Spleen (tissue), 11 donors: ENCODE measurements at regions not wholly inside any gene's neighbourhood (a gene's known extent, or its start where the extent isn't known, plus 50 kb on each side); places are given as distances from the start of the nearest gene placed in this dataset.

Experiments
- DNase-seq: peaks from one replicate; pipeline ENCODE4 v3.0.0-alpha.2; 2020
- H3K27ac ChIP-seq, 8 donors: fragments of 200-600 bp; sonication (generic) in 7 of 8; 1 replicate in 4 of 8; 2 replicates in 4 of 8; pipeline versions ENCODE4 v1.5.0 to v1.8.0; 2016 to 2021; ENCODE audit warnings: inconsistent platforms in 4 of 8, mild to moderate bottlenecking in 4 of 8, moderate library complexity in 1 of 8
- H3K27me3 ChIP-seq, 7 donors: fragments of 200-600 bp; sonication (generic) in 6 of 7; replicated peaks in 1 of 7; 1 replicate in 4 of 7; 2 replicates in 3 of 7; pipeline versions ENCODE4 v1.5.0 to v1.8.0; 2016 to 2021; ENCODE audit warnings: inconsistent platforms in 3 of 7, mild to moderate bottlenecking in 1 of 7
- H3K36me3 ChIP-seq, 6 donors: fragments of 200-600 bp; sonication (generic) in 5 of 6; 1 replicate in 4 of 6; 2 replicates in 2 of 6; pipeline versions ENCODE4 v1.5.0 to v1.8.0; 2016 to 2021; ENCODE audit warnings: inconsistent platforms in 2 of 6
- H3K4me1 ChIP-seq, 6 donors: fragments of 200-600 bp; sonication (generic) in 5 of 6; 1 replicate in 3 of 6; 2 replicates in 3 of 6; pipeline versions ENCODE4 v1.5.0 to v1.8.0; 2016 to 2021; ENCODE audit warnings: inconsistent platforms in 3 of 6
- H3K4me3 ChIP-seq, 8 donors: fragments of 200-600 bp; sonication (generic) in 7 of 8; 1 replicate in 4 of 8; 2 replicates in 4 of 8; pipeline versions ENCODE4 v1.5.0 to v1.8.0; 2016 to 2021; ENCODE audit warnings: inconsistent platforms in 4 of 8, mild to moderate bottlenecking in 4 of 8, moderate library complexity in 2 of 8
- H3K9me3 ChIP-seq, 8 donors: fragments of 200-600 bp; sonication (generic) in 7 of 8; 1 replicate in 4 of 8; 2 replicates in 4 of 8; pipeline versions ENCODE4 v1.5.0 to v1.8.0; 2016 to 2021; ENCODE audit warnings: inconsistent platforms in 4 of 8
- CTCF ChIP-seq, 11 experiments: fragments of 200-600 bp in 7 of 11; fragments of 450-650 bp in 4 of 11; sonication (generic) in 4 of 11; IDR thresholded peaks in 8 of 11; conservative IDR thresholded peaks in 3 of 11; 1 replicate in 7 of 11; 2 replicates in 4 of 11; pipeline versions ENCODE4 v1.4.0 to v1.8.0; 2016 to 2021; ENCODE audit warnings: antibody characterized with exemption in 11 of 11, inconsistent platforms in 4 of 11, mild to moderate bottlenecking in 1 of 11
- POLR2A ChIP-seq, 3 donors: fragments of 450-650 bp; IDR thresholded peaks; one replicate each; pipeline ENCODE4 v1.5.1; 2017; ENCODE audit warnings: antibody characterized with exemption in 3 of 3, mild to moderate bottlenecking in 1 of 3
- POLR2AphosphoS5 ChIP-seq, 3 donors: sonication (generic); formaldehyde crosslinking; IDR thresholded peaks; one replicate each; pipeline ENCODE4 v1.5.1; 2017; ENCODE audit warnings: antibody characterized with exemption in 3 of 3
- WGBS, 5 donors: extraction: QIAGEN DNeasy Blood & Tissue Kit in 3 of 5; methylation state at CpG; one replicate each; pipeline versions ENCODE4 v1.1.5 to v1.1.7; 2013 to 2018; 5-methylcytosine and 5-hydroxymethylcytosine counted together
- intact Hi-C: fragments of 100-400 bp; cut with DNase I; formaldehyde crosslinking; loops from one replicate; pipeline ENCODE4 v1.15.0; 2023; ENCODE audit warnings: low total_unique reads
- donor health status: healthy with polysubstance abuse.
- donor health status: DM: no; HTN: no; CAD: no; lungs with moderate emphysema.
- donor health status: DM: no; HTN: no; CAD: no.
- donor health status: Bipolar disorder and iron deficiency.
- donor health status: healthy.
- donor health status: DM: no; HTN: no; CAD: no.
- donor health status: DM: yes; HTN: yes; CAD: no.

- Histone ChIP-seq H3K27ac (no peak overlapping the region), H3K9me3 (no peaks in the 10 kb centered on the region), H3K27me3 (no peaks in the 10 kb centered on the region), H3K4me1 (no peaks in the 10 kb centered on the region), H3K4me3 (no peak overlapping the region), H3K36me3 (no peaks in the 10 kb centered on the region)
- intact Hi-C loops: no loop called here
- DNase-seq: no peak
- no peak for TF ChIP-seq CTCF (IDR thresholded peaks at IDR 0.05 in 8 of 11, conservative IDR thresholded peaks at IDR 0.05 in 3 of 11)
- 21 to 32% (median 22%) methylated on average over 4 of the region's 4 CpGs for WGBS, 5 donors
Observed at GRCh38 chr11:109132539-109132938, 289.5 kb upstream of the C11orf87 start.

GRCh38 chr11:109133159-109133558, 288.8 kb upstream of the C11orf87 start:
- intact Hi-C loops: no loop called here
- WGBS, 5 donors: 48 to 78% (median 58%) methylated on average over 4 of the region's 4 CpGs
- DNase-seq: no peak

GRCh38 chr11:109135627-109136026, 286.4 kb upstream of the C11orf87 start:
- H3K27ac ChIP-seq: no peak overlapping the region
- no peaks in the 10 kb centered on the region for H3K9me3 ChIP-seq
- intact Hi-C loops: no loop called here
- no peak for TF ChIP-seq CTCF (IDR thresholded peaks at IDR 0.05 in 8 of 11, conservative IDR thresholded peaks at IDR 0.05 in 3 of 11)
- no peak for TF ChIP-seq POLR2A (IDR thresholded peaks at IDR 0.05)
- no peak for TF ChIP-seq POLR2AphosphoS5 (IDR thresholded peaks at IDR 0.05)
- DNase-seq: no peak
- H3K27me3 ChIP-seq: no peaks in the 10 kb centered on the region
- H3K4me1 ChIP-seq: no peaks in the 10 kb centered on the region
- 71 to 84% (median 78%) methylated on average over 2 of the region's 2 CpGs for WGBS, 5 donors
- H3K4me3 ChIP-seq: no peak overlapping the region
- H3K36me3 ChIP-seq: no peaks in the 10 kb centered on the region

More at GRCh38 chr11:109133159-109133558, 288.8 kb upstream of the C11orf87 start:
- TF ChIP-seq POLR2AphosphoS5 (IDR thresholded peaks at IDR 0.05) (no peak), CTCF (IDR thresholded peaks at IDR 0.05 in 8 of 11, conservative IDR thresholded peaks at IDR 0.05 in 3 of 11) (no peak), POLR2A (IDR thresholded peaks at IDR 0.05) (no peak)
- H3K4me1 ChIP-seq: no peaks in the 10 kb centered on the region
- H3K4me3 ChIP-seq: no peak overlapping the region
- H3K27ac ChIP-seq: no peak overlapping the region
- H3K27me3 ChIP-seq: no peaks in the 10 kb centered on the region
- H3K9me3 ChIP-seq: no peaks in the 10 kb centered on the region
- H3K36me3 ChIP-seq: no peaks in the 10 kb centered on the region

GRCh38 chr11:109138196-109138595, 283.8 kb upstream of the C11orf87 start:
- DNase-seq: no peak
- Histone ChIP-seq H3K9me3 (no peaks in the 10 kb centered on the region), H3K27me3 (no peaks in the 10 kb centered on the region), H3K4me1 (no peaks in the 10 kb centered on the region), H3K4me3 (no peak overlapping the region), H3K36me3 (no peaks in the 10 kb centered on the region), H3K27ac (no peak overlapping the region)
- TF ChIP-seq POLR2AphosphoS5 (IDR thresholded peaks at IDR 0.05) (no peak), CTCF (IDR thresholded peaks at IDR 0.05 in 8 of 11, conservative IDR thresholded peaks at IDR 0.05 in 3 of 11) (no peak), POLR2A (IDR thresholded peaks at IDR 0.05) (no peak)
- intact Hi-C loops: no loop called here
